Tibial artery (tissue), 4 donors: ENCODE measurements at regions not wholly inside any gene's neighbourhood (a gene's known extent, or its start where the extent isn't known, plus 50 kb on each side); places are given as distances from the start of the nearest gene placed in this dataset.

ENCODE experiments used
- DNase-seq, 2 donors: peaks; one replicate each; pipeline ENCODE4 v3.0.0-alpha.2; 2019
- H3K27ac ChIP-seq, 2 donors: fragments of 200-600 bp; sonication (generic) in 1 of 2; 1 replicate in 1 of 2; 2 replicates in 1 of 2; pipeline ENCODE4 v1.5.1; 2018 to 2019; ENCODE audit warnings: mild to moderate bottlenecking in 1 of 2
- H3K27me3 ChIP-seq, 2 donors: fragments of 200-600 bp; sonication (generic) in 1 of 2; one replicate each; pipeline versions ENCODE4 v1.5.1 to v1.6.0; 2016 to 2019
- H3K36me3 ChIP-seq, 3 donors: fragments of 200-600 bp; sonication (generic) in 2 of 3; one replicate each; pipeline ENCODE4 v1.5.1; 2016 to 2019; ENCODE audit warnings: mild to moderate bottlenecking in 2 of 3
- H3K4me1 ChIP-seq, 4 donors: fragments of 200-600 bp; sonication (generic) in 2 of 4; 1 replicate in 3 of 4; 2 replicates in 1 of 4; pipeline ENCODE4 v1.5.1; 2016 to 2019
- H3K4me3 ChIP-seq, 2 donors: fragments of 200-600 bp; sonication (generic) in 1 of 2; 1 replicate in 1 of 2; 2 replicates in 1 of 2; pipeline ENCODE4 v1.5.1; 2018 to 2019; ENCODE audit warnings: mild to moderate bottlenecking in 2 of 2
- H3K9me3 ChIP-seq, 3 donors: fragments of 200-600 bp; sonication (generic) in 1 of 3; one replicate each; pipeline ENCODE4 v1.5.1; 2016 to 2019
- CTCF ChIP-seq, 2 experiments: fragments of 200-600 bp in 1 of 2; fragments of 450-650 bp in 1 of 2; IDR thresholded peaks; one replicate each; pipeline ENCODE4 v1.5.1; 2017 to 2019; ENCODE audit warnings: antibody characterized with exemption in 2 of 2, mild to moderate bottlenecking in 1 of 2, moderate library complexity in 1 of 2
- intact Hi-C: fragments of 100-400 bp; cut with DNase I; formaldehyde crosslinking; loops from one replicate; pipeline ENCODE4 v1.15.0; 2023; ENCODE audit warnings: low total_unique reads

GRCh38 chr6:43964659-43965570, 162.3 kb downstream of the MRPL14 start:
- no peaks in the 10 kb centered on the region for H3K4me1 ChIP-seq
- intact Hi-C loops = no loop called here
- H3K36me3 ChIP-seq = no peaks in the 10 kb centered on the region
- no peaks in the 10 kb centered on the region for H3K9me3 ChIP-seq
- DNase-seq = no peak
- no peaks in the 10 kb centered on the region for H3K27me3 ChIP-seq
- no peak overlapping the region for H3K4me3 ChIP-seq
- H3K27ac ChIP-seq = no peak overlapping the region
- no peak for TF ChIP-seq CTCF (IDR thresholded peaks at IDR 0.05)

GRCh38 chr6:43963877-43964658, 163.2 kb downstream of the MRPL14 start:
- no peak overlapping the region for H3K4me3 ChIP-seq
- DNase-seq = no peak
- no peak overlapping the region for H3K27ac ChIP-seq
- H3K27me3 ChIP-seq = no peaks in the 10 kb centered on the region
- intact Hi-C loops = no loop called here
- H3K9me3 ChIP-seq = no peaks in the 10 kb centered on the region
- no peaks in the 10 kb centered on the region for H3K36me3 ChIP-seq
- no peak for TF ChIP-seq CTCF (IDR thresholded peaks at IDR 0.05)
- H3K4me1 ChIP-seq = no peaks in the 10 kb centered on the region

GRCh38 chr6:43963203-43963602, 164.0 kb downstream of the MRPL14 start:
- Histone ChIP-seq H3K4me3 (no peak overlapping the region), H3K27ac (no peak overlapping the region), H3K9me3 (no peaks in the 10 kb centered on the region), H3K36me3 (no peaks in the 10 kb centered on the region), H3K27me3 (no peaks in the 10 kb centered on the region), H3K4me1 (no peaks in the 10 kb centered on the region)
- TF ChIP-seq CTCF (IDR thresholded peaks at IDR 0.05) = no peak
- intact Hi-C loops = no loop called here
- no peak for DNase-seq

GRCh38 chr6:43962458-43962857, 164.8 kb downstream of the MRPL14 start:
- H3K4me3 ChIP-seq = no peak overlapping the region
- H3K27me3 ChIP-seq = no peaks in the 10 kb centered on the region
- H3K9me3 ChIP-seq = no peaks in the 10 kb centered on the region
- intact Hi-C loops = no loop called here
- DNase-seq = no peak
- no peaks in the 10 kb centered on the region for H3K36me3 ChIP-seq
- no peak overlapping the region for H3K27ac ChIP-seq
- H3K4me1 ChIP-seq = no peaks in the 10 kb centered on the region
- TF ChIP-seq CTCF (IDR thresholded peaks at IDR 0.05) = no peak

- intact Hi-C loops = no loop called here
- H3K27me3 ChIP-seq = peaks cover 0 to 19% of the 10 kb centered on the region in 2 donors
Measured at GRCh38 chr6:43957273-43957672, 170.0 kb downstream of the MRPL14 start.

More at GRCh38 chr6:43957273-43957672, 170.0 kb downstream of the MRPL14 start:
- no peak overlapping the region for H3K27ac ChIP-seq
- TF ChIP-seq CTCF (IDR thresholded peaks at IDR 0.05) = no peak
- no peaks in the 10 kb centered on the region for H3K36me3 ChIP-seq
- no peaks in the 10 kb centered on the region for H3K9me3 ChIP-seq
- no peak for DNase-seq
- H3K4me1 ChIP-seq = no peaks in the 10 kb centered on the region
- no peak overlapping the region for H3K4me3 ChIP-seq
